Left lung (tissue), 4 donors: ENCODE measurements at regions not wholly inside any gene's neighbourhood (a gene's known extent, or its start where the extent isn't known, plus 50 kb on each side); places are given as distances from the start of the nearest gene placed in this dataset.
"Not testable (repeated sequence)": the region's sequence is repeated elsewhere in the genome, so short reads cannot be mapped to it uniquely, and the experiment has no call there.

ENCODE experiments used
- ATAC-seq: fragments of 200-7000 bp; cut with Tn5 transposase; one replicate; pipeline ENCODE4 v1.9.1; 2020; ENCODE audit warnings: moderate library complexity
- DNase-seq, 4 donors: peaks; one replicate each; pipeline ENCODE4 v3.0.0-alpha.2; 2013 to 2020
- H3K27ac ChIP-seq, 2 donors: fragments of 200-600 bp; sonication (generic) in 1 of 2; one replicate each; pipeline versions ENCODE4 v1.5.0 to v1.8.0; 2020 to 2021
- H3K27me3 ChIP-seq, 2 donors: fragments of 200-600 bp; sonication (generic) in 1 of 2; one replicate each; pipeline versions ENCODE4 v1.5.0 to v1.8.0; 2020 to 2021
- H3K36me3 ChIP-seq, 2 donors: fragments of 200-600 bp; sonication (generic) in 1 of 2; one replicate each; pipeline versions ENCODE4 v1.5.0 to v1.8.0; 2020 to 2021
- H3K4me1 ChIP-seq, 2 donors: fragments of 200-600 bp; one replicate each; pipeline ENCODE4 v1.8.0; 2021
- H3K4me3 ChIP-seq, 2 donors: fragments of 200-600 bp; sonication (generic) in 1 of 2; one replicate each; pipeline versions ENCODE4 v1.5.0 to v1.8.0; 2020 to 2021; ENCODE audit warnings: mild to moderate bottlenecking in 1 of 2
- H3K9me3 ChIP-seq, 2 donors: fragments of 200-600 bp; sonication (generic) in 1 of 2; one replicate each; pipeline versions ENCODE4 v1.5.0 to v1.8.0; 2020 to 2021
- intact Hi-C, 2 donors: fragments of 100-400 bp; cut with DNase I; formaldehyde crosslinking; loops; one replicate each; pipeline versions ENCODE4 v1.11.2 to v1.14.2; 2022
- TF ChIP-seq, protein P1 (sequence below), 2 donors: fragments of 200-600 bp; sonication (generic) in 1 of 2; IDR thresholded peaks; one replicate each; pipeline versions ENCODE4 v1.5.0 to v1.8.0; 2021; ENCODE audit warnings: antibody characterized with exemption in 2 of 2
- donor health status: DM: no; HTN: yes; CAD: no.
- donor health status: DM: no; HTN: no; CAD: no.

GRCh38 chr20:40902661-40903060 is 126.0 kb upstream of the TOP1 start:
- H3K4me1 ChIP-seq: no peaks in the 10 kb centered on the region
- DNase-seq: no peak
- intact Hi-C loops: no loop called here
- TF ChIP-seq, protein P1, sequence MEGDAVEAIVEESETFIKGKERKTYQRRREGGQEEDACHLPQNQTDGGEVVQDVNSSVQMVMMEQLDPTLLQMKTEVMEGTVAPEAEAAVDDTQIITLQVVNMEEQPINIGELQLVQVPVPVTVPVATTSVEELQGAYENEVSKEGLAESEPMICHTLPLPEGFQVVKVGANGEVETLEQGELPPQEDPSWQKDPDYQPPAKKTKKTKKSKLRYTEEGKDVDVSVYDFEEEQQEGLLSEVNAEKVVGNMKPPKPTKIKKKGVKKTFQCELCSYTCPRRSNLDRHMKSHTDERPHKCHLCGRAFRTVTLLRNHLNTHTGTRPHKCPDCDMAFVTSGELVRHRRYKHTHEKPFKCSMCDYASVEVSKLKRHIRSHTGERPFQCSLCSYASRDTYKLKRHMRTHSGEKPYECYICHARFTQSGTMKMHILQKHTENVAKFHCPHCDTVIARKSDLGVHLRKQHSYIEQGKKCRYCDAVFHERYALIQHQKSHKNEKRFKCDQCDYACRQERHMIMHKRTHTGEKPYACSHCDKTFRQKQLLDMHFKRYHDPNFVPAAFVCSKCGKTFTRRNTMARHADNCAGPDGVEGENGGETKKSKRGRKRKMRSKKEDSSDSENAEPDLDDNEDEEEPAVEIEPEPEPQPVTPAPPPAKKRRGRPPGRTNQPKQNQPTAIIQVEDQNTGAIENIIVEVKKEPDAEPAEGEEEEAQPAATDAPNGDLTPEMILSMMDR (IDR thresholded peaks at IDR 0.05): no peak
- no peaks in the 10 kb centered on the region for H3K27me3 ChIP-seq
- H3K4me3 ChIP-seq: no peak overlapping the region
- no peak overlapping the region for H3K27ac ChIP-seq
- ATAC-seq: no peak
- H3K36me3 ChIP-seq: no peaks in the 10 kb centered on the region
- peaks cover 0 to 3% of the 10 kb centered on the region in 2 donors for H3K9me3 ChIP-seq

- no peak for ATAC-seq
- intact Hi-C loops: no loop called here
- Histone ChIP-seq H3K27ac (no peak overlapping the region), H3K9me3 (peaks cover 0 to 14% of the 10 kb centered on the region in 2 donors), H3K4me3 (no peak overlapping the region), H3K27me3 (no peaks in the 10 kb centered on the region), H3K4me1 (no peaks in the 10 kb centered on the region), H3K36me3 (no peaks in the 10 kb centered on the region)
- DNase-seq: no peak
- TF ChIP-seq, protein P1 (IDR thresholded peaks at IDR 0.05): no peak
Measured at GRCh38 chr20:40908309-40908708, 120.3 kb upstream of the TOP1 start.

GRCh38 chr20:40909489-40909888 is 119.1 kb upstream of the TOP1 start:
- H3K27me3 ChIP-seq, H3K4me1 ChIP-seq, intact Hi-C loops, ATAC-seq, H3K4me3 ChIP-seq, H3K36me3 ChIP-seq, DNase-seq, H3K27ac ChIP-seq: not testable (repeated sequence)
- peaks cover 0 to 14% of the 10 kb centered on the region in 2 donors for H3K9me3 ChIP-seq

DNA sequence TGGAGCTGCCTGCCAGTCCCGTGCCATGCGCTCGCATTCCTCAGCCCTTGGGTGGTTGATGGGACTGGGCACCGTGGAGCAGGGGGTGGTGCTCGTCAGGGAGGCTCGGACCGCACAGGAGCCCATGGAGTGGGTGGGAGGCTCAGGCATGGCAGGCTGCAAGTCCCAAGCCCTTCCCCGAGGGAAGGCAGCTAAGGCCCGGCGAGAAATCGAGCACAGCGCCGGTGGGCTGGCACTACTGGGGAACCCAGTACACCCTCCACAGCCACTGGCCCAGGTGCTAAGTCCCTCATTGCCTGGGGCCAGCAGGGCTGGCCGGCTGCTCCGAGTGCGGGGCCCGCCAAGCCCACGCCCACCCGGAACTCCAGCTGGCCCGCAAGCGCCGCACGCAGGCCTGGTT is 118.2 kb upstream of the TOP1 start:
- H3K36me3 ChIP-seq, H3K27me3 ChIP-seq, intact Hi-C loops, DNase-seq, H3K4me1 ChIP-seq, H3K4me3 ChIP-seq, H3K27ac ChIP-seq, ATAC-seq: not testable (repeated sequence)
- peaks cover 0 to 14% of the 10 kb centered on the region in 2 donors for H3K9me3 ChIP-seq

- H3K9me3 ChIP-seq: peaks cover 0 to 11% of the 10 kb centered on the region in 2 donors
- H3K4me1 ChIP-seq, H3K4me3 ChIP-seq, intact Hi-C loops, H3K27ac ChIP-seq, H3K36me3 ChIP-seq, ATAC-seq, H3K27me3 ChIP-seq, DNase-seq: not testable (repeated sequence)
Measured at GRCh38 chr20:40911152-40911551, 117.5 kb upstream of the TOP1 start.

GRCh38 chr20:40913224-40914185 is 115.1 kb upstream of the TOP1 start:
- no peaks in the 10 kb centered on the region for H3K27me3 ChIP-seq

More at GRCh38 chr20:40913224-40914185, 115.1 kb upstream of the TOP1 start:
- peaks cover 0 to 11% of the 10 kb centered on the region in 2 donors for H3K9me3 ChIP-seq
- TF ChIP-seq, protein P1 (IDR thresholded peaks at IDR 0.05): no peak
- intact Hi-C loops: no loop called here
- H3K4me1 ChIP-seq: no peaks in the 10 kb centered on the region
- H3K4me3 ChIP-seq: no peak overlapping the region
- no peak overlapping the region for H3K27ac ChIP-seq
- no peaks in the 10 kb centered on the region for H3K36me3 ChIP-seq
- DNase-seq: no peak
- ATAC-seq: no peak
